SK-N-MC (cell line): ENCODE measurements at regions not wholly inside any gene's neighbourhood (a gene's known extent, or its start where the extent isn't known, plus 50 kb on each side); places are given as distances from the start of the nearest gene placed in this dataset.

Experiments
- DNase-seq: peaks from one replicate; pipeline ENCODE4 v3.0.0-alpha.2; 2011; ENCODE audit warnings: low read depth, low spot score
- H3K27ac ChIP-seq: fragments of 200-600 bp; sonication (generic); 2 replicates; pipeline ENCODE4 v1.5.1; 2016; ENCODE audit warnings: mixed run types
- H3K36me3 ChIP-seq: fragments of 200-600 bp; sonication (generic); 2 replicates; pipeline ENCODE4 v1.6.1; 2017; ENCODE audit warnings: antibody characterized with exemption, low read length, mixed read lengths; ENCODE audit not compliant: insufficient read depth
- H3K4me3 ChIP-seq: fragments of 200-600 bp; sonication (generic); 2 replicates; pipeline ENCODE4 v1.5.1; 2016
- H3K9ac ChIP-seq: fragments of 200-600 bp; sonication (generic); 2 replicates; pipeline ENCODE4 v1.8.0; 2017; ENCODE audit warnings: mixed run types, mixed read lengths; ENCODE audit not compliant: insufficient read length
- H3K9me3 ChIP-seq: fragments of 200-600 bp; sonication (generic); 2 replicates; pipeline ENCODE4 v1.6.1; 2017; ENCODE audit warnings: low read depth, mild to moderate bottlenecking, antibody characterized with exemption, low read length, moderate library complexity, mixed read lengths
- EZH2 ChIP-seq: fragments of 200-600 bp; sonication (generic); IDR thresholded peaks from one replicate; pipeline ENCODE4 v1.6.1; 2017; ENCODE audit warnings: antibody characterized with exemption
- FOXP2 ChIP-seq: optimal IDR thresholded peaks from 2 replicates; pipeline ENCODE3; 2011; ENCODE audit warnings: mild to moderate bottlenecking, moderate library complexity; ENCODE audit not compliant: insufficient read depth; ENCODE audit errors: extremely low read length, control extremely low read depth
- POLR2AphosphoS5 ChIP-seq: IDR thresholded peaks from 2 replicates; pipeline ENCODE4 v1.6.1; 2012; ENCODE audit warnings: mild to moderate bottlenecking, low read depth, low read length, borderline replicate concordance

- no peaks in the 10 kb centered on the region for H3K36me3 ChIP-seq
- no peak overlapping the region for H3K4me3 ChIP-seq
- H3K9me3 ChIP-seq, result no peaks in the 10 kb centered on the region
- no peak overlapping the region for H3K27ac ChIP-seq
- no peak overlapping the region for H3K9ac ChIP-seq
- TF ChIP-seq EZH2 (no peak), POLR2AphosphoS5 (no peak), FOXP2 (no peak)
- DNase-seq, result no peak
These were observed 78.2 kb upstream of the FGGY start for GRCh38 chr1:59218521-59219236.

- no peak overlapping the region for H3K4me3 ChIP-seq
- DNase-seq, result no peak
- no peak overlapping the region for H3K9ac ChIP-seq
- TF ChIP-seq FOXP2 (no peak), POLR2AphosphoS5 (no peak), EZH2 (no peak)
- H3K27ac ChIP-seq, result no peak overlapping the region
- no peaks in the 10 kb centered on the region for H3K9me3 ChIP-seq
- no peaks in the 10 kb centered on the region for H3K36me3 ChIP-seq
These were observed 77.0 kb upstream of the FGGY start for GRCh38 chr1:59219916-59220315.

GRCh38 chr1:59220356-59220755 lies 76.5 kb upstream of the FGGY start:
- no peaks in the 10 kb centered on the region for H3K9me3 ChIP-seq
- no peak overlapping the region for H3K9ac ChIP-seq
- no peak for TF ChIP-seq FOXP2
- no peak for TF ChIP-seq POLR2AphosphoS5
- TF ChIP-seq EZH2, result no peak
- H3K36me3 ChIP-seq, result no peaks in the 10 kb centered on the region
- no peak overlapping the region for H3K4me3 ChIP-seq
- H3K27ac ChIP-seq, result no peak overlapping the region
- no peak for DNase-seq

GRCh38 chr1:59223198-59223597 lies 73.7 kb upstream of the FGGY start:
- DNase-seq, result no peak

GRCh38 chr1:59223989-59224634 lies 72.8 kb upstream of the FGGY start:
- Histone ChIP-seq H3K4me3 (no peak overlapping the region), H3K9me3 (no peaks in the 10 kb centered on the region), H3K27ac (no peak overlapping the region), H3K9ac (no peak overlapping the region), H3K36me3 (no peaks in the 10 kb centered on the region)
- TF ChIP-seq FOXP2, result no peak
- no peak for DNase-seq

More at GRCh38 chr1:59223198-59223597, 73.7 kb upstream of the FGGY start:
- no peak overlapping the region for H3K27ac ChIP-seq
- no peaks in the 10 kb centered on the region for H3K9me3 ChIP-seq
- no peak overlapping the region for H3K4me3 ChIP-seq
- TF ChIP-seq FOXP2 (no peak), EZH2 (no peak), POLR2AphosphoS5 (no peak)
- no peaks in the 10 kb centered on the region for H3K36me3 ChIP-seq
- no peak overlapping the region for H3K9ac ChIP-seq

GRCh38 chr1:59225594-59226316 lies 71.1 kb upstream of the FGGY start:
- Histone ChIP-seq H3K9me3 (no peaks in the 10 kb centered on the region), H3K27ac (no peak overlapping the region), H3K4me3 (no peak overlapping the region), H3K36me3 (no peaks in the 10 kb centered on the region), H3K9ac (no peak overlapping the region)
- TF ChIP-seq FOXP2, result no peak
- TF ChIP-seq POLR2AphosphoS5, result no peak
- no peak for TF ChIP-seq EZH2
- DNase-seq, result no peak

GRCh38 chr1:59229138-59229537 lies 67.8 kb upstream of the FGGY start:
- no peak overlapping the region for H3K27ac ChIP-seq
- H3K9me3 ChIP-seq, result no peaks in the 10 kb centered on the region
- H3K36me3 ChIP-seq, result no peaks in the 10 kb centered on the region
- no peak for TF ChIP-seq POLR2AphosphoS5
- TF ChIP-seq EZH2, result no peak
- TF ChIP-seq FOXP2, result no peak
- no peak overlapping the region for H3K9ac ChIP-seq
- DNase-seq, result no peak
- no peak overlapping the region for H3K4me3 ChIP-seq

GRCh38 chr1:59230622-59231021 lies 66.3 kb upstream of the FGGY start:
- no peaks in the 10 kb centered on the region for H3K36me3 ChIP-seq
- H3K27ac ChIP-seq, result no peak overlapping the region
- H3K9me3 ChIP-seq, result no peaks in the 10 kb centered on the region
- TF ChIP-seq FOXP2 (no peak), POLR2AphosphoS5 (no peak), EZH2 (no peak)
- H3K4me3 ChIP-seq, result no peak overlapping the region
- DNase-seq, result no peak
- no peak overlapping the region for H3K9ac ChIP-seq
